HEK293T (cell line): ENCODE measurements at regions not wholly inside any gene's neighbourhood (a gene's known extent, or its start where the extent isn't known, plus 50 kb on each side); places are given as distances from the start of the nearest gene placed in this dataset.

Experiments used
- CTCF ChIA-PET: fragments of 350-600 bp; formaldehyde crosslinking; extraction: SDS; loops from one replicate; lab custom pipeline; 2021; ENCODE audit warnings: antibody characterized with exemption, inconsistent platforms; lab: Yijun Ruan, JAX
- POLR2A ChIA-PET: fragments of 350-600 bp; formaldehyde crosslinking; extraction: SDS; loops from one replicate; lab custom pipeline; 2020; ENCODE audit warnings: antibody characterized with exemption, inconsistent platforms; lab: Yijun Ruan, JAX
- DNase-seq: peaks from one replicate; pipeline ENCODE4 v3.0.0; 2012; ENCODE audit warnings: mixed read lengths; ENCODE audit errors: extremely low spot score
- ARNT ChIP-seq: fragments of 450-650 bp; IDR thresholded peaks from 2 replicates; pipeline ENCODE4 v1.6.1; 2017; ENCODE audit warnings: mild to moderate bottlenecking
- BHLHE40 ChIP-seq: fragments of 450-650 bp; IDR thresholded peaks from 2 replicates; pipeline ENCODE4 v1.6.1; 2016; ENCODE audit warnings: mild to moderate bottlenecking, moderate library complexity, borderline replicate concordance
- CTBP1 ChIP-seq: fragments of 450-650 bp; IDR thresholded peaks from 2 replicates; pipeline ENCODE4 v1.6.1; 2016; ENCODE audit warnings: borderline replicate concordance
- ELF4 ChIP-seq: fragments of 450-650 bp; IDR thresholded peaks from 2 replicates; pipeline ENCODE4 v1.6.1; 2017; ENCODE audit warnings: antibody characterized with exemption
- FOXA1 ChIP-seq: fragments of 450-650 bp; IDR thresholded peaks from 2 replicates; pipeline ENCODE4 v1.6.1; 2016; ENCODE audit warnings: mild to moderate bottlenecking
- FOXK2 ChIP-seq: fragments of 450-650 bp; IDR thresholded peaks from 2 replicates; pipeline ENCODE4 v1.6.1; 2016; ENCODE audit warnings: mild to moderate bottlenecking
- FOXM1 ChIP-seq: fragments of 450-650 bp; IDR thresholded peaks from 2 replicates; pipeline ENCODE4 v1.6.1; 2017; ENCODE audit warnings: mild to moderate bottlenecking, borderline replicate concordance
- HDGF ChIP-seq: fragments of 450-650 bp; IDR thresholded peaks from 2 replicates; pipeline ENCODE4 v1.6.1; 2017; ENCODE audit warnings: antibody characterized with exemption, borderline replicate concordance
- L3MBTL2 ChIP-seq: fragments of 450-650 bp; conservative IDR thresholded peaks from 2 replicates; pipeline ENCODE4 v1.6.1; 2016; ENCODE audit warnings: mild to moderate bottlenecking
- LEF1 ChIP-seq: fragments of 450-650 bp; IDR thresholded peaks from 2 replicates; pipeline ENCODE4 v1.6.1; 2017; ENCODE audit warnings: mild to moderate bottlenecking, borderline replicate concordance
- NFRKB ChIP-seq: fragments of 450-650 bp; IDR thresholded peaks from 2 replicates; pipeline ENCODE4 v1.6.1; 2016; ENCODE audit warnings: mild to moderate bottlenecking, moderate library complexity
- SP1 ChIP-seq: fragments of 450-650 bp; IDR thresholded peaks from 2 replicates; pipeline ENCODE4 v1.6.1; 2017
- SUZ12 ChIP-seq: fragments of 450-650 bp; IDR thresholded peaks from 2 replicates; pipeline ENCODE4 v1.6.1; 2016; ENCODE audit warnings: mild to moderate bottlenecking
- TARDBP ChIP-seq: fragments of 450-650 bp; IDR thresholded peaks from 2 replicates; pipeline ENCODE4 v1.6.1; 2016
- ZNF384 ChIP-seq: fragments of 450-650 bp; IDR thresholded peaks from 2 replicates; pipeline ENCODE4 v1.6.1; 2016
- TF ChIP-seq, protein P1 (sequence below): fragments of 450-650 bp; IDR thresholded peaks from 2 replicates; pipeline ENCODE4 v1.6.1; 2016

DNA sequence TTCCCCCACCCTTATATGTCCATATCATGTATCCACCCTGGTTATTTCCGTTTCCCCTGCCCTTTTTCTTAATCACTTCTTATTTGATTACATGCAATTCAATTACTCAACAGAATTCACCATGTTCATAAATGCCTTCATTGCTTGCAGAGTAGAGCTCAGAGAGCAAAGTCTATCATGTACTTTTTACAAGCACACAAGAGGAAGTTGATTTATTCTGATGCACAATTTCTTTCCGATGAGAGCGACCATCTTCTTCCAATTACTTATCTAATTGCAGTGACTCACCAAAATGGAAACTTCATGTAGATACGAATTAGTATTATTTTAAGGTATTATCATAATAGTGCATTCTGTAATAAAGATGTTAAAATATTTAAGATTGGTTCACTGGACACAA, 430.5 kb upstream of the KLF6 start:
- POLR2A ChIA-PET = no interaction called here
- DNase-seq = no peak
- no peak for TF ChIP-seq ZNF384
- CTCF ChIA-PET = no interaction called here

DNA sequence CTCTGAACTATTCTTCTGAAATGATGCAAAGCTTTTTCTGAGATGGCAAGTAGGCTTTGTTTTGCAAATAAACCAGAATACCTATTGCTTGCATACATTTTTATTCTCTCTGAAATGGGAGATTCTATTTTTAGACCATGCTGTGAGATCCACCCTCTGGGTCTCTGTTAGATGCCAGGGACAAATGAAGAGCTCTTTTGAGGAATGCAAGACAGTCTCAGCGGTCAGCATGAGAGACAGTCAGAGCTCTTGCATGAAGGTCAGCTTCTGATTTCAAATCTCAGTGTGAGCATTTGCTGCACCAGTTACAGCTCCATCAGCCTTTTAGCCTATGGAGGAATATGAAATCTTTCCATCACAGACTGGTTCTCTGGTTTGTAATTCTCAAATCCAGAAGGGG, 429.9 kb upstream of the KLF6 start:
- CTCF ChIA-PET = no interaction called here
- TF ChIP-seq FOXA1 = no peak
- TF ChIP-seq HDGF = no peak
- no peak for TF ChIP-seq ELF4
- no peak for TF ChIP-seq ARNT
- no peak for TF ChIP-seq FOXK2
- TF ChIP-seq SP1 = no peak
- TF ChIP-seq BHLHE40 = no peak
- no peak for TF ChIP-seq CTBP1
- no peak for TF ChIP-seq L3MBTL2
- TF ChIP-seq LEF1 = no peak
- TF ChIP-seq, protein P1, sequence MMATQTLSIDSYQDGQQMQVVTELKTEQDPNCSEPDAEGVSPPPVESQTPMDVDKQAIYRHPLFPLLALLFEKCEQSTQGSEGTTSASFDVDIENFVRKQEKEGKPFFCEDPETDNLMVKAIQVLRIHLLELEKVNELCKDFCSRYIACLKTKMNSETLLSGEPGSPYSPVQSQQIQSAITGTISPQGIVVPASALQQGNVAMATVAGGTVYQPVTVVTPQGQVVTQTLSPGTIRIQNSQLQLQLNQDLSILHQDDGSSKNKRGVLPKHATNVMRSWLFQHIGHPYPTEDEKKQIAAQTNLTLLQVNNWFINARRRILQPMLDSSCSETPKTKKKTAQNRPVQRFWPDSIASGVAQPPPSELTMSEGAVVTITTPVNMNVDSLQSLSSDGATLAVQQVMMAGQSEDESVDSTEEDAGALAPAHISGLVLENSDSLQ = no peak
- TF ChIP-seq ZNF384 = no peak
- no peak for TF ChIP-seq TARDBP
- no peak for TF ChIP-seq NFRKB
- no peak for TF ChIP-seq FOXM1

DNA sequence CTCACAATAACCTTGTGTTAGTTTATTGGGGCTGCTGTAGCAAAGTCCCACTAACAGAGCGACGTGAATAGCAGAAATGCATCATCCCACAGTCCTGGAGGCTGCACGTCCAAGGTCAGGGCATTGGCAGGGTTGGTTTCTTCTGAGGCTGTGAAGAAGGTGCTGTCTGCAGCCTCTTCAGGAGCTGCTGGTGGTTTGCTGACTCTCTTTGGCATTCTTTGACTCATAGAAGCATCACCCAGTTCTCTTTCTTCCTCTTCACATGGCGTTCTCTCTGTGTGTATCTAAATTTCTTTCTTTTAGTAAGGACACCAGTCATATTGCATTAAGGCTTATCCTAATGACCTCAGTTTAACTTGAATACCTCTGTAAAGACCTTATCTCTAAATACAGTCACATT, 428.4 kb upstream of the KLF6 start:
- ChIA-PET CTCF (no interaction called here), POLR2A (no interaction called here)
- TF ChIP-seq FOXK2 = no peak
- no peak for TF ChIP-seq ARNT
- TF ChIP-seq, protein P1 = no peak
- no peak for TF ChIP-seq ZNF384
- no peak for TF ChIP-seq L3MBTL2

More for the DNA sequence above, 429.9 kb upstream of the KLF6 start:
- no peak for DNase-seq
- POLR2A ChIA-PET = no interaction called here

DNA sequence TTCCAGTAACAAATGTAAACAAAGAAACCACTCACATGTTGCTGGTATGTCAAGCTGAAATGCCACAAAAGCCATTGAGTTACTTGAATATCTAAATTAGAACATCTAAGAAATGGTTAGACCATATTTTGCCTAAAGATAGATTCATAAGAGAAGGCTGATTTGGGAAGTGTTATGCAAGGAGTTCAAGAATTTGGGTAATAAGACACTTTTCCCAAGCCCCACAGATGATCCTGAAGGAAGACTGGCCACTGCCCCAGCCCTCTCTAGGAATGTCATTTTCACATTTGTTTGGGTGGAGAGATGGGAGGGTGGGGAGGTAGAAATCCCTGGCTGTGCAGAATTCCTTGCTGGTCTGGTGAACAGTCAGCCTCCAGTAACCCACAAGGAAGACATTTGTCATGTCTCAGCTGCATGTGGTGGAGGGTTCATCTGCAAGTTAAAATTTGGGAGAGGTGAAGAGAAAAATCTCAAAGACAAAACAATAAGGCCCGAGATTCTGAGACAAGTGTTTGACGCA, 427.2 kb upstream of the KLF6 start:
- TF ChIP-seq ARNT = no peak
- no peak for TF ChIP-seq ZNF384
- TF ChIP-seq L3MBTL2 = no peak
- no peak for TF ChIP-seq LEF1
- no peak for TF ChIP-seq FOXM1
- TF ChIP-seq SP1 = no peak
- TF ChIP-seq FOXA1 = no peak
- no peak for TF ChIP-seq TARDBP
- no peak for TF ChIP-seq NFRKB
- no peak for TF ChIP-seq BHLHE40
- TF ChIP-seq FOXK2 = no peak
- no peak for TF ChIP-seq CTBP1
- TF ChIP-seq, protein P1 = no peak
- TF ChIP-seq ELF4 = no peak
- no peak for TF ChIP-seq SUZ12
- TF ChIP-seq HDGF = no peak
- DNase-seq = no peak
- POLR2A ChIA-PET = no interaction called here
- CTCF ChIA-PET = no interaction called here

More for the DNA sequence above, 428.4 kb upstream of the KLF6 start:
- DNase-seq = no peak

DNA sequence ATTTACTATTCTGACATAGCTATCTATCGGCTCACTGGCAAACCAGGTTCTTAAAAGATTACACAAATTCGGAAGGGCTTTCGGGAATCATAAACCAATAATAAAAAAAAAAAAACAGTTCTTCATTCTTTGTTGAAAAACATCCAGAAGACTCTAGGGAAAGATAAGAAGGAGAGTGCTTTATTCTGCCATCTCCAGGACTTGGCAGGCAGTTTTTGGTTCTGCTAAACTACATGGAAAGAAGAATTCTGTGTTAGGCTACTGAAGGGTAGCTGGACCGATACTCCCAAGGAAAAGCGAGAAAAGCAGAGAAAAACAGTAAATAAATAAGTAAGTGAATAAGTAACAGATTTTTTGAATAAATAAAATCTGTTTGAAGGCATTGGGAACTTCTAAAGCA, 423.5 kb upstream of the KLF6 start:
- CTCF ChIA-PET = interaction anchor here (0.9 kb wide), 1 partner anchor 99 kb away, joined by 3 read pairs; no protein-coding TSS in a partner anchor

DNA sequence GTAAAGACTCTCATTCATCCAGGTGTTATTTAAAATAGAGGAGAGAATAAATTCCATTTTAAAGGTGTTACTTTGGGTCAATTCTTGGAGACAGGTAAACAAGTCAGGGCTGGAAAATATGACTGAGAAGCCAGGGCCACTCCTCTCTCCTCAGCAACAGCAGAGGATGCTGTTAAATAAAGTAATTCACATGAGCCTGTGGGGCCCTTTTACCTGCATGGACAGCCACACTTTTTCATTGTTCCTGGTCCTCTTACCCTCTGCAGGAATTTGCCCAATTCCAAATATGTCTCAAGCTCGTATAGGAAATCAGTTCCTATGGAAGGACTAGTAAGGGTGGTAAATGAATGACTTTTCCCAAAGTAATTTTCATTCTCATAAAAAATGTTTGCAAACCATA, 420.1 kb upstream of the KLF6 start:
- CTCF ChIA-PET = interaction anchor here (0.5 kb wide), 1 partner anchor 351 kb away, joined by 3 read pairs; no protein-coding TSS in a partner anchor
- no peak for DNase-seq
- POLR2A ChIA-PET = no interaction called here
- TF ChIP-seq ZNF384 (no peak), FOXM1 (no peak), ARNT (no peak), CTBP1 (no peak), BHLHE40 (no peak), SP1 (no peak), LEF1 (no peak), FOXA1 (no peak)

More for the DNA sequence above, 423.5 kb upstream of the KLF6 start:
- no peak for TF ChIP-seq FOXM1
- no peak for TF ChIP-seq SUZ12
- no peak for TF ChIP-seq HDGF
- TF ChIP-seq, protein P1 = no peak
- TF ChIP-seq BHLHE40 = no peak
- TF ChIP-seq SP1 = no peak
- TF ChIP-seq ELF4 = no peak
- TF ChIP-seq FOXA1 = no peak
- TF ChIP-seq NFRKB = no peak
- no peak for TF ChIP-seq CTBP1
- TF ChIP-seq FOXK2 = no peak
- no peak for TF ChIP-seq TARDBP
- no peak for DNase-seq
- POLR2A ChIA-PET = no interaction called here
